ENCODE measurements at regions not wholly inside any gene's neighbourhood (a gene's known extent, or its start where the extent isn't known, plus 50 kb on each side); places are given as distances from the start of the nearest gene placed in this dataset.
"Not testable (repeated sequence)": the region's sequence is repeated elsewhere in the genome, so short reads cannot be mapped to it uniquely, and the experiment has no call there.

DNA sequence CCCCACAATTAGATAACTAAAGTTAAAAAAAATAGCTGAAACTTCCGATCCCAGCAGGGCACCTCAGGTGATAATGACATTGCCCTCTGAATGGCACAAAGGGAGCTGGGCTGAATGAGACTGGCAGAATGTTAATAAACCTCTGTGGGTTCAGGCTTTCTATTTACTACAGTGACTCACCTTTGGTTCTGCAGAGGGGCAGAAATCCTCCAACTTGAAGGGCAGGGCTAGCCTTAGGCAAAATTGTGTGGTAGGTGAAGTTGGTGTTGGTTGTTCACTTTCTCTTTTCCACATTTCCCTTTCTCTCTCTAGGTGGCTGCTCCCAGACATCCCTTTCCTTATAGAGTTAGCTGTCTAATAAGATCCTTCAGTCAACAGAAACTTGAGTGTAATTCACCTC, 625.2 kb downstream of the EPM2A start:
- no peak for DNase-seq (ENCODE audit: low spot score)

DNA sequence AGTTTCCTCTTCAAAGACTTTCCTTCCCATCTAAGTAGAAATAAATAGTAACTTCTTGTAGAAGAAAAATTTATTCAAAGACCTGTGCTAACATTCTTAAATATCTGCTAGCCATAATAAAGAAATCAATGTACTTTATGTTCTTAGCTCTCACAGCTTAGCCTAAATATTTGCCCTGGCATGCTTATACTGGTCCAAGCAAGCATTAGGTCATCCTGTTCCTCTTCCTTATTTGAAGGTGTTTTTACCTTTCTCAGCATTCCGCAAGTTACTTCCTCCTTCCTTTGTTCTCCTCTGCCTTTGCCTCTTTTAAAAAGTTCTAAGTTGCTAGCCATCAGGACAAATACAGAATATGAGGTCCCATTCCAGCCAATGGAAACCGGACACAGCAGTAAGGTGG, 623.9 kb downstream of the EPM2A start:
- DNase-seq (ENCODE audit: low spot score), result not testable (repeated sequence)

DNA sequence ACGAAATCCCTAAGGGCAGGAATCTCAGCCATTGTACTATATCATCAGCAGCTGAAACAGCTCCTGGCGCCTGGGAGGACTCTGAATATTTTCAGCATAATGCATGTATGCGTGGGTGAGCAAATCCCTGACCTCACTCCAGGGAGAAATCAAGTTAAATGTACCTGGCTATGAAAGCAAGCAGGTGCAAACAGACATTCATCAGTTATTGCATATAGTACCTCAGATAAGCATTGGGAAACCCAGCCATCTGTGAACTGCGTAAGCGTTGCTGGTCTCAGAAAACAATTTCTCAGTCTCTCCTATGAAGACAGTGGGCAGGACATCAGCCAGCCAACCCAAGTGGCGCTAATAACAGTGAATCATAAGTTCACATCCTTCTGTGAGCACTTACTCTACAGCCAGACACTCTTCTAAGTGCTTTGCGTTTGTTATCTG, 622.6 kb downstream of the EPM2A start:
- DNase-seq (ENCODE audit: low spot score), result no peak

DNA sequence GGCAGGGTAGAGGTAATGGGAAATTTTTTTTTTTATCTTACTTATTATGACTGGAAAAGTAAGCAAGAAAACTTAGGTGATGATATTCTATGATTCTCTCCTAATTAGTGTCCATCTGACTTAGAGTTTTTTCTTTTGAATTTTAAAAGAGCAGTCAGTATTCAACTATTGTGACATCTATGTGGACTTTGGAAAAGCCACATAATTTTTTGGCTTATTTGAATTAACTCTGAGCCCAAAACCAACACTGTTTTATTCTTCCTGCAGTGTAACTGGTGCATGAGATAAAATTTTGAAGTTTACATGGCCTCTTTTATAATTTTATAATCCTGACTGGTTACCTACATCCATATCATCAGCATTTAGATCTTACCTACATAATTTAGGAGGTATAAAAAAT, 619.7 kb downstream of the EPM2A start:
- no peak for DNase-seq (ENCODE audit: low spot score)

DNA sequence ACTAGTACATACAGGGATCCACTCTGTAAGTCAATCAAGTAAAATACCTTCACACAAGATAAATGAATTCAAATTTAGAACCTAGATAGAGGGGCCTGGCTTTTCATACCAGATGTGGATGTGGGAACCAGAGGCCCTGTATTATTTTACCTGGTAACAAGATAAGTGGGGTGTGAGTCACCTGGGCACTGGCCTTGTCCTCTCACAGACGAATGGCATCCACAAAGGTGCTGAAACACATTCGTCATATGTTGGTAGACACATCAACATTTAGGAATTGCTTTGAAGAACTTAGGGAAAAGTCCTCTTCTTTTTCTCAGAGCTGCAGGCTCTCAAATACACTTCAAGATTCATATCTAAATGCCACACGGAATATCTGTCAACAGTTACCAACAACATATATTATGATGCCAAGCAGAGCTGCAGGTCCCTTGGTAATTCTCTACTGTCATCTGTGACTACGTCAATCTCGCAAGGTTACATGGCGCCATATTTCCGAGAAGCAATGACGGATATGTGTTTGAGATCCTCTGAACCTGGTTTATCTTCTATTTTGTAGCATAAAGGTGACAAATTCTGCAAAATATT, 618.6 kb downstream of the EPM2A start:
- no peak for DNase-seq (ENCODE audit: low spot score)

DNA sequence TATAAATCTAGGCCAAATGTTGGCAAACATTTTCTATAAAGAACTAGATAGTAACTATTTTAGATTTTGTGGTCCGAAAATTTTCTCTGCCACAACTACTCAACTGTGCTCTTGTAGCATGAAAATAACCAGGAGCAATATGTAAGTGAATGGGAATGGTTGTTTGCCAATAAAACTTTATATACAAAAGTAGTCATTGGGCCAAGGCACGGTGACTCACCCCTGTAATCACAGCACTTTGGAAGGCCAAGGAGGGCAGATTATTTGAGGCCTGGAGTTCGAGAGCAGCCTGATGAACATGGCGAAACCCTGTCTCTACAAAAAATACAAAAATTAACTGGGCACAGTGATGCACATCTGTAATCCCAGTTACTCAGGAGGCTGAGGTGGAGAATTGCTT, 617.1 kb downstream of the EPM2A start:
- no peak for DNase-seq (ENCODE audit: low spot score)

DNA sequence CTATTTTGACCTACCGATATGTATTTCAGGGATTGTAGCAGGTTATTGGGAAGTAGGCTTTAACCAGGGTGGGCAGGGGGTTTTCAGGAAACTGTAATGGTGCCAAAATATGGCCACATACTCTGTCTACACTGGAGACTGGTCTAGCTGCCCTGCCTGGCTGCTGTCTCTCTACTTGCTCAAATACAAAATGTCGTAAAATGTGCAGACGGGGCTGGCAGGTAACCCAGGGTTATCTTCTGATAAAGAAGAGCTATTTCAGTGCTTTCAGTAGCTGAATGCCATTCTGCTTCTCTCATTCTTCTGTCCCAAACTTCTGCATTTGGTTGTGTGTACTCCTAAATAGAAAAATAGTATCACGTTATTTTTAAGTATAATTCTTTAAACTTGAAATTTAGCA, 616.2 kb downstream of the EPM2A start:
- no peak for DNase-seq (ENCODE audit: low spot score)

DNA sequence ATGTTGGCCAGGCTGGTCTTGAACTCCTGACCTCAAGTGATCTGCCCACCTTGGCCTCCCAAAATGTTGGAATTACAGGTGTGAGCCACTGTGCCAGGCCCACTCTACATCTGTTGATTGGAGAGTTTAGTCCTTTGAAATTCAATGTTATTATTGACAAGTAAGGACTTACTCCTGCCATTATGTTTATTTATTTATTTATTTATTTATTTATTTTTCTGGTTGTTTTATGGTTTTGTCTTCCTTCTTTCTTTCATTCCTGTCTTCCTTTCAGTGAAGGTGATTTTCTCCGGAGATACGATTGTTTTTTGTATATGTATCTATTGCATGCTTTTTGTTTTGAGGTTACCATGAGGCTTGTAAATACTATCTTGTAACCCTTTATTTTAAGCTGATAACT, 602.6 kb downstream of the EPM2A start:
- DNase-seq (ENCODE audit: low spot score), result no peak

DNA sequence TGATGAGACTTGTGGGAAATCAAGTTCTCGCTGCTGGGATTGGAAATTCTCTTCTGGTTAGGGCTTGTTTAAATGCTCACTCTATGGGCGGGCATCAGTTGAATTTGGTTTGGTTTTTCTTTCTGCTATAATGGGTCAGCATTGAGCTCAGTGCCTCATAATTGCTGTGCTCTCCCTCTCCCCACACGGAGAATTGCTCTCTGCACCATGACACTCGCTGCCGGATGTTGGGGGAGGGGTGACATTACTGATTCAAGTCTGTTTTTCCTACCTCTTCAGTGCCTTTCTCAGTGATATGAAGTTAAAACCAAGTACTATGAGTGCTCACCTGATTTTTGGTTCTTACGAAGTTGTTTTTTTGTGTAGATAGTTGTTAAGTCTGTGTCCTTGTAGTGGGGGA, 599.6 kb downstream of the EPM2A start:
- no peak for DNase-seq (ENCODE audit: low spot score)

DNA sequence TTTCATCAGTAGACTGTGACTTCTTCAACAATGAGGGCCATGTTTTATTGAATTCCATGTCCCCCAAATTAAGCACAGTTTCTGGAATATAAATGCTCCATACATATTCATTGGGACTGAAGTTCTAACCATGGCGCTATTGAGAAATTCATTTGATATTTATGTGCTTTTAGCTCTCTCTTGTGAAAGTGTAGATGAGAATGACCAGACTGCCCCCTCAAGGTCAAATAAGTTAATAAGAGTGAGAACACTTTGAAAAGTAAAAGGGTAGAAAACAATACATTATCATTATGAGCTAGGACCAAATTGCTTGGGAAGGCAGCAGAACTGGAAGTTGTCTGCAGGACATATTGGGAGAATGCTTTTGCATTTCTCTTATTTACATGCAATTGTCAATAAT, 597.9 kb downstream of the EPM2A start:
- no peak for DNase-seq (ENCODE audit: low spot score)

DNA sequence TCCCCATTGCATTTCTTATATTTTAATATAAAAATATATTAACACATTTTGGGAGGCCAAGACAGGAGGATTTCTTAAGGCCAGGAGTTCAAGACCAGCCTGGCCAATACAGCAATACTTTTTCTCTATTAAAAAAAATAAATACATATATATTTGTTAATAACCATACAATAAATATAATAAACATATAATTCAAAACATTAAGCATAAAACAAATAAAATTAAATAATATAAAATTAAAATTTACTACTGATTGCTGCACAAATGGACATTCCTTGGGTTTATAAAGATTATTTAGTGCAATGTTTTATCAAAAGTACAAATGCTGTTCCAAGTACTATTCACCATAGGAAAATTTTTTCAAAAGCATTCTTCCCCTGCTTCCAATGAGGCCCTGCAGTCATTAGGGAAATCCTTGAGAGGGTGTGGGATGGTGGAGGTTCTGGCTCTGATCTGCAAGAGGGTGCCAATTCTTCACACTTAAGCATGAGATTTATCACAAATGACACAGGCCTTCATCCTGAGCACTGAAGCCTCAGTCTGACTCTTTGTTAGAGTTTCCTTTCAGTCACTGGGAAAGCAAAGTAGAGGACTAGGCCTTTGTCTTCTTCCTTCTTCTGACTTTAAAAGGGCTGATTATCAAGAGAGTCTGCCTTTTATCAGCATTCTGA, 596.7 kb downstream of the EPM2A start:
- no peak for DNase-seq (ENCODE audit: low spot score)

DNA sequence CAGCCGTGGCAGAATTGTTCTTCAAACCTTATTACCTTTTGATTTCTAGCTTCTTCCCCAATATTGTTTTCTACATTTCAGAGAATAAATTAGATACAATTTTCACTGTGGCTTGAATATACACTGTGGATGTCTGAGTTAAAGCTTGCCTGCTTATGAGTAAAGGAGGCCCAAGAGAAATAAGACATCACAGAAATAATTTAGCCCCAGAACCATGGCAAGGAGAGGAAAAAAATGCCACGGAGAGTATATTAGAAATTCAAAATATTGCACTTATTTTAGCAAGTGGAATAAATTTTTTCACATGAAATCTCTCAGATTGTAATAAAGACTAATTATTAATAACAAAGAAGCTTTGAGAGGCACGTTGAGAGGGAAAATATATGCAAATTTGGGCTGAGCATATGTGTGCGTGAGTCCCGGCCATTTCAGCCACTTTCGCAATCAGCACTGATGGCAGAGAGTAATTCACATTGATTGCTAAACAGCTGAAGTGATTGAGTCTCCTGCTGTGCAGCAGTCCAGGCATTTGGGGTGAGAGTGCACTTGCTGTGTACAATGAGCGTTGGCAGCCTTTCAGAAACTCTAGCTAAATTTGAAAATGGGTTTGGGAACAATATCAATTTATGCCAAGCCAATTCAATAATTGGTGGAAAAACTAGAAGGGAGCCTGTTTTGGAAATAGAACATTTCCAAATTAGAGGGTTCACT, 596.0 kb downstream of the EPM2A start:
- no peak for DNase-seq (ENCODE audit: low spot score)

DNA sequence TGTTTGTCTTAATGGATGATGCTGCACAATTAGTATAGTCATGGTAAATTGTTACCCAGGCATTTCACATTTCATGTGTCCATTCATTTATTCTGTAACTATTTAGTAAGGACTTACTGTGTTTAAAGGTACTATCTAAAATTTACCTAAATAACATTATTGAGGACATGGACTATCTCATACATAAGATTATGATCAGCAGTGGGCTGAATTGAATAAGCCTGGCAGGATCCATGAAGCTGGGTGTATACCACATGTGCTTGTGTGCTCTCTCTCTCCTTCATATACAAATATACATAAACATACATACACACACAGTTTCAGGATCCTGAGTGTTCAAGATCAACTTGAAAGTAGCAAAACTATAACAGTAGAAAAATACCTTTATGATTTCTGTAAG, 595.4 kb downstream of the EPM2A start:
- no peak for DNase-seq (ENCODE audit: low spot score)

DNA sequence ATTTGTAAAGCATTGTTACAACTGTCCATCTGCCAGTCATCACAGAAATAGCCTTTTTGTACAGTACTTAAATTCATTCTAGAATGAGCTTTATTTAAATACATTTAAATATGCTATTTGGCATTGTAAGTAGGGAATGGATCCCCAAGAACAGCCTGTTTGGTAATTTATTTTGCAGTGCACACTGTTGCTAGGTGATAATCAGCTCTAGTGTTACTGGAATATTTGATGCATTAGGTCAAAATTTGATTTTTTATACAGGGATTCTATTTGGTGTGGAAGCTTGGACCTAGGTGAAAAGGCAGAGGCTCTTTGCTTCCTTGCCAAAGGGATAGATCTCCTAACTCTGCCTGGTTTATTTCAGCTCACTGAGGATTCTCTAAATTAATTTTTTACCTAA, 593.7 kb downstream of the EPM2A start:
- DNase-seq (ENCODE audit: low spot score), result no peak

DNA sequence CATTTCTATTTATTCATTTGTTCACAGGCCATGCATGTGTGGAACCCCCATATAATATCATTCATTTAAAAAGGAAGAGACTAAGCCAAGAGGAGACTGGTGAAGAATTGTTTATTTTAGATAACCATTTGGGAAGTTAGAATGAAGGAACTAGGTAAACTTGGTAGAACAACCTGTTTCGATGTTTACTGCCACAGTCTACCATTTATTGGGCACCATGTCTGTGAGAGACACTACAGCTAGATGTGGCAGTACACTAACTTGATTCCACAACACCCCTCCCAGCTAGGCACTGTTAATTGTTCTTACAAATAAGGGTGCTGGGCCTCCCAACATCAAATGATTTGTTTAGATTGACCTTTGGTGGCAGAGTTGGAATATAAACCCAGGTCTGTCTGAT, 592.4 kb downstream of the EPM2A start:
- DNase-seq (ENCODE audit: low spot score), result no peak

DNA sequence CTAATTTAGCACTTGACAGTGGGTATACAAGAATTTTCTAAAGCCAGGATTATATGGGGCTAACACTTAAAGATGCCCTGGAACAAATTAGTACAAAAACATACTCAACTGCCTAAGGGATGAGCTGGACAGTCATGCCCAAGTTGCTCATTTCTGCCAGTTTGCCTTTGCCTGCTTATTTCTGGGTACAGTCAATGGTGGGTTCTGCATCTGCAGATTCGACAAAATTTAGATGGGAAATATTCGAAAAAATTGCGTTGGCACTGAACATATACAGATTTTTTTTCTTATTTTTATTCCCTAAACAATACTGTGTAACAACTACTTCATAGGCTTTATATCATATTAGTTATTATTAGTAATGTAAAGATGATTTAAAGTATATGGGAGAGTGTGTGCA, 591.9 kb downstream of the EPM2A start:
- no peak for DNase-seq (ENCODE audit: low spot score)

DNA sequence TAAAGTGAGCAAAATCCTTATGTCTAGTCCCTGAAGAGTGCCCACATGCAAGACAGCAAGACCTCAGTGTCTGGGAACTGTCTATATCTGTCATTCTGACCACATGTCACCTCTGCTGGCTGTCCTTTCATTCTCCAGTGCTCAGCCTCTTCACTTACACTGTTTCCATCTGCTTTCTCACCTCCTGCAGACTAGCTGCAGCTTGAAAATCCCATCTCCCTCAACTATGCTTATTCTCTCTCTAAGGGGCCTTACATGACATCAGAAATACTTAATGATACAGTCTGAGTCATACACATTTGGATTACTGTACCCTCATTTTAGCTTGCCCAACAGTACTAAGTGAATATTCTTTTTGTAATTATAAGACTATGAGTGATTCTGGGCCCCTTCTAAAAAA, 587.8 kb downstream of the EPM2A start:
- DNase-seq (ENCODE audit: low spot score), result no peak

DNA sequence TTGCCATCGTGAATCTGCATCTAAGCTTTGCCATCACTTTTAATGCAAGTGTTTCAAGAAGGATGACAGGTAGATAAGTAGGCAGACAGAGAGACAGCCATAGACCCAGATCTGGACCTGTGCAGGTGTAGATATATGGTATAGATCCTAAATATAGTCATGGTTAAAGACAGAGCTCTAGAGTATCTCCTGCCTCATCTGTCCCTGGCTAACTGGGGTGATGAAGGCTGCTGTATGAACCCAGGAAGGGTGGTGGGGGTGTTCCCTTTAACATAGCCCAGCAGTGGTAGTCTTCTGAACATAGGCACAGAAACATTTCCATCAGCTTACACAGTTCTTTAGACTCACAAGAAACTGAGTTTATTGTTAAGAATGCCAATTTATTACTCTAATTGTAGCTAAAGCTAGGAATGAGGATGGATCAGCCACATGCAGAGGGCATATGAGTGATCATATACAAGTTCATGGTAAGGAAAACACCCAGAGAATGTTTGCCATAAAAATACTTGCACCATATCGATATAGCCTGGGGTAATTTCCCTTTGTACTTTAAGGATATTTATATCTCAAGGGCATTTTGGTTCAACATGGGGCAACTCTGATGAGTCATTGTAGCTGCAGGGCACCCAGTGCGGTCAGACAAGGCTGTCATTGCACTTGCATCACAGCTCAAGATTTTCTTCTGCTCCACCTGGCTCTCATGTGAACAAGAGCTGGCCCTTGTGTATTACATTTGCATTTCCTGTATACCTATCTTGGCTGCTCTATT, 587.2 kb downstream of the EPM2A start:
- peak; percentile 68 for DNase-seq (ENCODE audit: low spot score)

DNA sequence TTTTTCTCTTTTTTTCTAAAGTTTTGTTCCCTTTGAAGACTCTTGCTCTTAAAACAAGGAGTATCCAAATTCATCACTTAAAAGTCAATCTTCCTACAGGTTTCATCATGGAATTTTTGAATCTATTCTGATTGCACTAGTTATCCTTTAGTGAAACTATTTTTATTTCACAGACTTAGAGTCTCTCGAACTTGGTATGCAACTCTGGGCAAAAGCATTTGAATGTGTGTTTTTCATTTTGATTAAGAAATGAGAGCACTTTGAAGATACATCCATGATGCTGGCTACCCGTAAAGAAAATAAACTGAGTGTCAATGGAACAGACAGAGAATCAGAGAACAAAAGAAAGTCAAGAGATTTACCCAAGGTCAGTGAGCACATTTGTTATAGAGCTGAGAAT, 586.5 kb downstream of the EPM2A start:
- DNase-seq (ENCODE audit: low spot score), result no peak

DNA sequence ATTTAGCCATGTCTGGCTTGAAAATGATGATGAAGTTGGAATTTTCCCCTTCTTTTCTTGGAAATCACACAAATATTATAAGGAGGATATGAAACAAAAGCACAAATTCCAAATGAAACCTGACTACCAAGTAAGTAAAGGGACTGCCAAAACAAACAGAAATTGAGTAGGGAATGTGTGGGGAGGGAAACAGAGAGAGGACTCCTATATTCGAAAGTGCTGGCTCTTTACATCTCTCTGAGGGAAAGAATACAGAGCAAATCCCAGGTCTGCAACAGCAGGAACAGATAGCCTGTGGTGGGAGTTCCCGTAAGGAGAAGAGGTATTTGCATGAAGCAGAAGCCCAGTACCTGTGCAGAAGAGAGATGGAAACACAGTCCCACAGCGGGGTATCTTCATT, 583.7 kb downstream of the EPM2A start:
- no peak for DNase-seq (ENCODE audit: low spot score)

DNA sequence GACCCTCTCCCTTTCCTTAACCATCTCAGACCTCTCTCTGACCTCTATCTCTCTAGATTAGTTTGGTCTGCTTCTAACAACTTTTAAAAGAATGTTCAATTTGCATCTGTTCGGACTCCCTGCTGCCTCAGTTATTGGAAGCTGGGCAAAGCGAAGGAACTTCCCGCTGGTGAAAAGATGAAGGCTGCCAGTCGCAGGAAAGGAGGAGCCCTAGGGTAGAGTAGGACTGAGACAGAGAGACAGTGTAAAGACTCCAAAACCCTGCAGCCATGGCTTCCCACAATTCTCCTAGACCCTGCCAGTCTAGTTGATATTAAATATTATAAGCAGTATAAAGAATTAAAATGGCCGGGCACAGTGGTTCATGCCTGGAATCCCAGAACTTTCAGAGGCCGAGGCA, 581.8 kb downstream of the EPM2A start:
- no peak for DNase-seq (ENCODE audit: low spot score)

DNA sequence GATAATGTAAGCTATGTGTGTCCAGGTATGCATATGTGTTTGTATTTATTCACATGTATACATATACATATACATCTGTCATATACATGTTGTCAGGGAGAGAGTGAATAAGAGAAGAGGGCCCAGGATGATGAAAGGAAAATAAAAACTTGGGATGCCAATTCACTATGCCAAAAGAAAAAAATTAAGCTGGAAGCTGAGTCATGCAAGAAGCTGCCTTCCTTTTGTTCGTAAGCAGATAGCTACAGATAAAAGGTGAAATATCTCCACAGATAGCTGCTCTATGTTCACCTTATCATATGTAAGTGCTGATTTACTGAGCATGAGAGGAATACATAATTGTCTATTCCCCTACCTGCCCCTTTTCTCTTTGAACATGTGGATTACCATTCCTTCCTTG, 579.9 kb downstream of the EPM2A start:
- no peak for DNase-seq (ENCODE audit: low spot score)
